Activated CD4-positive, alpha-beta memory T cell treated with anti-CD3 and anti-CD28 coated beads for 36 hours (primary cell): ENCODE measurements at regions not wholly inside any gene's neighbourhood (a gene's known extent, or its start where the extent isn't known, plus 50 kb on each side); places are given as distances from the start of the nearest gene placed in this dataset.

Experiments used
- CTCF ChIA-PET: fragments of 350-600 bp; sonication (Branson Sonifier 250); formaldehyde crosslinking; loops from one replicate; lab custom pipeline; 2021; ENCODE audit warnings: antibody characterized with exemption, inconsistent platforms; lab: Charles Lee
- POLR2A ChIA-PET: fragments of 350-600 bp; sonication (Branson Sonifier 250); formaldehyde crosslinking; loops from one replicate; lab custom pipeline; 2021; ENCODE audit warnings: antibody characterized with exemption; lab: Charles Lee
- DNase-seq: peaks from one replicate; pipeline ENCODE4 v3.0.0-alpha.2; 2020
- H3K27ac Mint-ChIP-seq: one replicate; pipeline ENCODE4 v1.8.0; 2021; ENCODE audit warnings: mixed read lengths
- H3K27me3 Mint-ChIP-seq: one replicate; pipeline ENCODE4 v1.8.0; 2021; ENCODE audit warnings: mixed read lengths
- H3K36me3 Mint-ChIP-seq: one replicate; pipeline ENCODE4 v1.8.0; 2021; ENCODE audit warnings: mixed read lengths
- H3K4me1 Mint-ChIP-seq: one replicate; pipeline ENCODE4 v1.8.0; 2021; ENCODE audit warnings: low read depth, mixed read lengths
- H3K4me3 Mint-ChIP-seq: one replicate; pipeline ENCODE4 v1.8.0; 2021; ENCODE audit warnings: mild to moderate bottlenecking, mixed read lengths
- H3K9me3 Mint-ChIP-seq: one replicate; pipeline ENCODE4 v1.8.0; 2021; ENCODE audit warnings: mixed read lengths
- intact Hi-C: fragments of 100-400 bp; cut with micrococcal nuclease; formaldehyde crosslinking; loops from one replicate; pipeline ENCODE4 v1.15.1; 2023

- no peaks in the 10 kb centered on the region for H3K4me1 Mint-ChIP-seq
- DNase-seq: no peak
- H3K27me3 Mint-ChIP-seq: no peaks in the 10 kb centered on the region
- H3K9me3 Mint-ChIP-seq: no peaks in the 10 kb centered on the region
- ChIA-PET CTCF (no interaction called here), POLR2A (no interaction called here)
- H3K4me3 Mint-ChIP-seq: no peak overlapping the region
- H3K27ac Mint-ChIP-seq: no peak overlapping the region
- H3K36me3 Mint-ChIP-seq: no peaks in the 10 kb centered on the region
- intact Hi-C loops: no loop called here
These were observed 624.5 kb downstream of the TBC1D22A start for GRCh38 chr22:47386812-47387510.

DNA sequence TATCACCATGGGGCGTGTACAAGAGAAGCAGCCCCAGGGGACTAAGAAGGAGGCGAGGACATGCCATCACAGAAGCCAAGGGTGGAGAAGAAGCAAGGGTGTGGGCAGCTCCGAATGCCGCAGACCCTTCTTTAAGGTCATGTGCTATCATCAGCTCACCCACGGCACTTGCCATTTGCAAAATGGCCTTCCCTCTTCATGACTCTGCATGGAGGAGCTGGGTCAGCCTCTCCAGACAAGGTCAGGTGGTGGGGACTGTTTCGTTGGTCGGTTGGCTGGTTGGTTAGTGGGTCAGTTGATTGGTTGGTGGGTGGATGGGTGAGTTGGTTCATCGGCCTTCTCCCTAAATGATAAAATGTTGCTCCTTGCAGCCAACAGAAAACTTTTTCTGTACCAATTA is 622.5 kb downstream of the TBC1D22A start:
- H3K4me3 Mint-ChIP-seq: no peak overlapping the region
- intact Hi-C loops: no loop called here
- POLR2A ChIA-PET: no interaction called here
- H3K9me3 Mint-ChIP-seq: no peaks in the 10 kb centered on the region
- no peaks in the 10 kb centered on the region for H3K4me1 Mint-ChIP-seq
- no peak overlapping the region for H3K27ac Mint-ChIP-seq
- no peaks in the 10 kb centered on the region for H3K27me3 Mint-ChIP-seq
- CTCF ChIA-PET: no interaction called here
- no peaks in the 10 kb centered on the region for H3K36me3 Mint-ChIP-seq
- no peak for DNase-seq

- Mint-ChIP-seq H3K27ac (no peak overlapping the region), H3K36me3 (no peaks in the 10 kb centered on the region), H3K4me1 (no peaks in the 10 kb centered on the region), H3K9me3 (peaks cover 8% of the 10 kb centered on the region), H3K27me3 (no peaks in the 10 kb centered on the region), H3K4me3 (no peak overlapping the region)
- ChIA-PET CTCF (no interaction called here), POLR2A (interaction anchor here (0.5 kb wide), 1 partner anchor 340 kb away, joined by 4 read pairs; no protein-coding TSS in a partner anchor)
- intact Hi-C loops: no loop called here
- no peak for DNase-seq
These were observed 619.9 kb downstream of the TBC1D22A start for GRCh38 chr22:47382164-47382890.

GRCh38 chr22:47381240-47381639 is 618.8 kb downstream of the TBC1D22A start:
- intact Hi-C loops: no loop called here
- Mint-ChIP-seq H3K9me3 (peaks cover 8% of the 10 kb centered on the region), H3K27me3 (no peaks in the 10 kb centered on the region), H3K36me3 (no peaks in the 10 kb centered on the region), H3K4me1 (no peaks in the 10 kb centered on the region), H3K4me3 (no peak overlapping the region), H3K27ac (no peak overlapping the region)
- DNase-seq: no peak
- CTCF ChIA-PET: no interaction called here
- POLR2A ChIA-PET: no interaction called here

GRCh38 chr22:47380692-47381091 is 618.2 kb downstream of the TBC1D22A start:
- H3K4me3 Mint-ChIP-seq: no peak overlapping the region
- H3K27me3 Mint-ChIP-seq: no peaks in the 10 kb centered on the region
- no peaks in the 10 kb centered on the region for H3K36me3 Mint-ChIP-seq
- ChIA-PET POLR2A (no interaction called here), CTCF (no interaction called here)
- no peak for DNase-seq
- H3K9me3 Mint-ChIP-seq: peaks cover 8% of the 10 kb centered on the region
- no peaks in the 10 kb centered on the region for H3K4me1 Mint-ChIP-seq
- H3K27ac Mint-ChIP-seq: no peak overlapping the region
- intact Hi-C loops: no loop called here

DNA sequence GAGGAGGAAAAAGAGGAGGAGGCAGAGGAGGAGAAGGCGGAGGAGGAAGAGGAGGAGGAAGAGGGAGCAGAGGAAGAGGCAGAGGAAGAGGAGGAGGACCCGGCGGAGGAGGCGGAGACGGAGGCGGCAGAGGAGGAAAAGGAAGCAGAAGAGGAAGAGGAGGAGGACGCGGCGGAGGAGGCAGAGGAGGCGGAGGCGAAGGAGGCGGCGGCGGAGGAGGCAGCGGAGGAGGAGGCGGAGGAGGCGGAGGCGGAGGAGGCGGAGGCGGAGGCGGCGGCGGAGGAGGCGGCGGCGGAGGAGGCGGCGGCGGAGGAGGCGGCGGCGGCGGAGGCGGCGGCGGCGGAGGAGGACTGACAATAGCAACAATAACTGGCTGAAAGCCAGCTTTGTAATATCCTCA is 616.6 kb downstream of the TBC1D22A start:
- H3K27me3 Mint-ChIP-seq: no peaks in the 10 kb centered on the region
- H3K9me3 Mint-ChIP-seq: peaks cover 8% of the 10 kb centered on the region
- ChIA-PET CTCF (no interaction called here), POLR2A (no interaction called here)
- no peak overlapping the region for H3K4me3 Mint-ChIP-seq
- intact Hi-C loops: no loop called here
- H3K4me1 Mint-ChIP-seq: no peaks in the 10 kb centered on the region
- no peak overlapping the region for H3K27ac Mint-ChIP-seq
- H3K36me3 Mint-ChIP-seq: no peaks in the 10 kb centered on the region
- no peak for DNase-seq

GRCh38 chr22:47377926-47378560 is 615.6 kb downstream of the TBC1D22A start:
- Mint-ChIP-seq H3K9me3 (peaks cover 8% of the 10 kb centered on the region), H3K4me1 (no peaks in the 10 kb centered on the region), H3K36me3 (no peaks in the 10 kb centered on the region), H3K27ac (no peak overlapping the region), H3K27me3 (no peaks in the 10 kb centered on the region), H3K4me3 (no peak overlapping the region)
- intact Hi-C loops: no loop called here
- ChIA-PET CTCF (no interaction called here), POLR2A (no interaction called here)
- DNase-seq: no peak

GRCh38 chr22:47376901-47377505 is 614.6 kb downstream of the TBC1D22A start:
- no peak for DNase-seq
- POLR2A ChIA-PET: no interaction called here
- CTCF ChIA-PET: no interaction called here
- H3K27me3 Mint-ChIP-seq: no peaks in the 10 kb centered on the region
- H3K4me3 Mint-ChIP-seq: no peak overlapping the region
- H3K9me3 Mint-ChIP-seq: peaks cover 8% of the 10 kb centered on the region
- no peaks in the 10 kb centered on the region for H3K36me3 Mint-ChIP-seq
- intact Hi-C loops: no loop called here
- no peaks in the 10 kb centered on the region for H3K4me1 Mint-ChIP-seq
- H3K27ac Mint-ChIP-seq: no peak overlapping the region

DNA sequence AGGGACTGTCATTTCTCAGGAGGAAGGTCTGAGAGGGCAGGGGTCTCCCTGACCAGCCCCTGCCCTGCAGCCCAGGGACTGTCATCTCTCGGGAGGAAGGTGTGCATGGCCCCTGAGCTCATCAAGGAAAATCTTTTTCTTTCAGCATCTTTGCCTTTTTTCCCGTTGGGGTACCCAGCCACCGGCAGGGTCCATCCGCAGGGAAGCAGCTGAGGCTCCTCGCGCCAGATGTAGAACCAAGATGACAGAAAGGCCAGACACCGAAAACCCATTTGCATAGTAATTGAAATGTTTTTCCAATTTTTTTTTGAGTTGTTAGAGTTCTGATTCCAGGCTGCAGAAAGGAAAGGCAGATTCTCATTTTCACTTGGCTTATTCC is 613.9 kb downstream of the TBC1D22A start:
- Mint-ChIP-seq H3K27ac (no peak overlapping the region), H3K4me3 (no peak overlapping the region)

GRCh38 chr22:47375621-47376321 is 613.3 kb downstream of the TBC1D22A start:
- DNase-seq: no peak
- ChIA-PET POLR2A (no interaction called here), CTCF (no interaction called here)
- no peaks in the 10 kb centered on the region for H3K4me1 Mint-ChIP-seq
- H3K4me3 Mint-ChIP-seq: no peak overlapping the region
- intact Hi-C loops: no loop called here
- no peak overlapping the region for H3K27ac Mint-ChIP-seq
- H3K27me3 Mint-ChIP-seq: peaks cover 5% of the 10 kb centered on the region
- no peaks in the 10 kb centered on the region for H3K36me3 Mint-ChIP-seq
- H3K9me3 Mint-ChIP-seq: peaks cover 8% of the 10 kb centered on the region

More for the DNA sequence above, 613.9 kb downstream of the TBC1D22A start:
- intact Hi-C loops: no loop called here
- no peak for DNase-seq
- ChIA-PET POLR2A (no interaction called here), CTCF (no interaction called here)
- no peaks in the 10 kb centered on the region for H3K36me3 Mint-ChIP-seq
- no peaks in the 10 kb centered on the region for H3K4me1 Mint-ChIP-seq
- H3K27me3 Mint-ChIP-seq: peaks cover 5% of the 10 kb centered on the region
- H3K9me3 Mint-ChIP-seq: peaks cover 8% of the 10 kb centered on the region

GRCh38 chr22:47374901-47375575 is 612.6 kb downstream of the TBC1D22A start:
- POLR2A ChIA-PET: no interaction called here
- DNase-seq: no peak
- intact Hi-C loops: no loop called here
- H3K4me1 Mint-ChIP-seq: no peaks in the 10 kb centered on the region
- H3K27ac Mint-ChIP-seq: no peak overlapping the region
- CTCF ChIA-PET: no interaction called here
- H3K27me3 Mint-ChIP-seq: peaks cover 5% of the 10 kb centered on the region
- no peak overlapping the region for H3K4me3 Mint-ChIP-seq
- no peaks in the 10 kb centered on the region for H3K36me3 Mint-ChIP-seq
- H3K9me3 Mint-ChIP-seq: peaks cover 8% of the 10 kb centered on the region
